ENCODE measurements at regions not wholly inside any gene's neighbourhood (a gene's known extent, or its start where the extent isn't known, plus 50 kb on each side); places are given as distances from the start of the nearest gene placed in this dataset.

DNA sequence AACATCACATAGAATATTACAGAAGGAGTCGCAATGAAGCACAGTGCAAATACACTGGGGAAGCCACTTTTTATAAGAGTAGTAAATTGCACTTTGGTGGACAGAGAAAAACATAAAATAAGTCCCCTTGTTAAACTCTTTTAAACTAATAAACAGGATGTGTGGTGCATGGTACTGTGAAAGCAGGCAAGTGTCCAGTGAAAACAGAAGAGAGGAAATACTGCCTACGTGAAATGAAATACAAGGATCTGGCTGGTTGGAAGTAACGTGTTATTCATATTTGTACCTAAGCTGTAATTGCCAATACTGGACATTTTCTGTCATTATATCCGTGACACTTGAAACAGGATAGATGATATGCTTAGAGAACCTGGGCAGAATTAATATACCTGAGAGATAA, 191.9 kb upstream of the SLC27A6 start:
- DNase-seq (ENCODE audit: insufficient read length) (no peak), FAIRE-seq (no peak)
- TF ChIP-seq POLR2AphosphoS5 (IDR thresholded peaks at IDR 0.05; ENCODE audit: low read depth, low read length): no peak
- no peak for TF ChIP-seq TAF1 (IDR thresholded peaks at IDR 0.05; ENCODE audit: borderline replicate concordance, low read depth, low read length)
- TF ChIP-seq POLR2A (IDR thresholded peaks at IDR 0.05; ENCODE audit: low read depth, low read length): no peak

DNA sequence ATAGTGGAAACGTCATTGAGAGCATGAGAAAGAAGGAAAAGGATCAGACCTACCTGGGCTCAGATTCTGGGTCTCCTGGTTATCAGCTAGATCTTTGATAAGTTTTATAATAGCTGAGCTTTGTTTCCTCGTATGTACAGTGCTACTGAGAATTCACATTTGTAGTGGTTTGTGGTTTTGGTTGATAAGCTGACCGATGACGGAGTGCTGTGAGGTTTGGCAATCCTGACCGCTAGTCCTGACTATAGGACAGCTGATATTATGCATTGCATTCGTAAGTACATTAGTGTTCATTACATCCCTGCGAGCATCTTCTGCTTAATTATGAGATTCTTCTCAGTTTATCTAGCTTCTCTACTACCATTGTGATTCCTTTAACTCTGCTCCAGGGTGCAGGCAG, 190.7 kb upstream of the SLC27A6 start:
- no peak for DNase-seq (ENCODE audit: insufficient read length)
- no peak for TF ChIP-seq POLR2AphosphoS5 (IDR thresholded peaks at IDR 0.05; ENCODE audit: low read depth, low read length)
- no peak for TF ChIP-seq POLR2A (IDR thresholded peaks at IDR 0.05; ENCODE audit: low read depth, low read length)
- no peak for TF ChIP-seq TAF1 (IDR thresholded peaks at IDR 0.05; ENCODE audit: borderline replicate concordance, low read depth, low read length)
- peak; percentile 27 for FAIRE-seq

DNA sequence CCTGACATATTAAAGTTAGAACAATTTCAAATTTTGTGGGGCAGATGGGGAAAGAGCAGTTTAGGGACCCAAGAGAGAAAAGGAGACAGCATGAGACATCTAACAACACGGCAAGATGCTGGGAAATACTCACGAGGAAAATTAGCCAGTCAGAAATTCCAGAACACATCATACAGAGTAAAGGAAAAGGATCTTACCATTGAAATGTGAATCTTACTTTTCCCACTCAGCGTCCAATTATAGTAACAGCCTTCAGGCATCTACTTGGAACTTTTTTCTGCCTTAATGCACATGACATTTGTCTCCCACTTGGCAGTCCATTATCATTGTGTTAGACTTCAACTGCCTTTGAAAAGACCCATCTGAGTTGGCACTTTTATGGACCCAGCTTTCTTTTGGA, 189.7 kb upstream of the SLC27A6 start:
- FAIRE-seq: no peak
- no peak for DNase-seq (ENCODE audit: insufficient read length)
- no peak for TF ChIP-seq POLR2AphosphoS5 (IDR thresholded peaks at IDR 0.05; ENCODE audit: low read depth, low read length)
- no peak for TF ChIP-seq POLR2A (IDR thresholded peaks at IDR 0.05; ENCODE audit: low read depth, low read length)
- no peak for TF ChIP-seq TAF1 (IDR thresholded peaks at IDR 0.05; ENCODE audit: borderline replicate concordance, low read depth, low read length)

DNA sequence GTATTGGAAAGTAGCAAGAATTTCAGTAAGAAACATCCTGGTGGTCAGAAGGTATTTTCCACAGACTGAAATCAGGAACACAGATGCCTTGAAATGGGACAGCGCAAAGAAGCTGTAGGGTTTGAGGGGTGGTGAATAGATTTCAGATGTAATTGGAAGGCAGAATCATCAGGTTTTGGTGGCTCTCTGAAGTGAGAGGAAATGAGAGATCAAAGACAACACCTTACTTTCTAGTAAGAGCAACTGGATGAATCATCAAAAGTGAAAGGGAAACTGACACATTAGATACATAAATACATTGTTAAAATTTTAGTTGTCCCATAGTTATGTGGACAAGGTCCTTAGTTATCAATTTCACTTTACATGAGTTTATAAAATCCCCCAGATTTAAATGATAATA, 188.2 kb upstream of the SLC27A6 start:
- FAIRE-seq (no peak), DNase-seq (ENCODE audit: insufficient read length) (peak; percentile 0)
- TF ChIP-seq POLR2AphosphoS5 (IDR thresholded peaks at IDR 0.05; ENCODE audit: low read depth, low read length) (no peak), TAF1 (IDR thresholded peaks at IDR 0.05; ENCODE audit: borderline replicate concordance, low read depth, low read length) (no peak), POLR2A (IDR thresholded peaks at IDR 0.05; ENCODE audit: low read depth, low read length) (no peak)

DNA sequence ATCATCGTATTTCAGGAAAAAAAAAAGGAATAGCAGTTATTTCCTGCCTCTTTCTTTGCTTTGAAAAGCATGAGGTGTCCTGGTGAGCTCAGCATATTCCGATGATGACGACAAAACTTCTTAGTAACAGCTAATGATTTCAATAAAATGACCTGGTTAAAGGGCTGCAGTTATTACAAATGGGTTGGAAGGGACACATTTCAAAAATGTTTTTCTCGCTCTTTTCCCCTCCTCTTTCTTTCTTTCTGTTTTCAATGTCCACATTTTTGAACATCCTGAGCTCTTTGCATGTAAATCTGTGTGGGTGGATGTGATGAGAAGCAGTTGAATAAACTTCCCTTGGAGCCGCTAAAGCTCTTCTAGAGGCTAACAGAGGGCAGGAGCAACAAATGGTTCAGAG, 186.8 kb upstream of the SLC27A6 start:
- FAIRE-seq: no peak
- no peak for TF ChIP-seq TAF1 (IDR thresholded peaks at IDR 0.05; ENCODE audit: borderline replicate concordance, low read depth, low read length)
- no peak for TF ChIP-seq POLR2A (IDR thresholded peaks at IDR 0.05; ENCODE audit: low read depth, low read length)
- TF ChIP-seq POLR2AphosphoS5 (IDR thresholded peaks at IDR 0.05; ENCODE audit: low read depth, low read length): no peak
- DNase-seq (ENCODE audit: insufficient read length): no peak

DNA sequence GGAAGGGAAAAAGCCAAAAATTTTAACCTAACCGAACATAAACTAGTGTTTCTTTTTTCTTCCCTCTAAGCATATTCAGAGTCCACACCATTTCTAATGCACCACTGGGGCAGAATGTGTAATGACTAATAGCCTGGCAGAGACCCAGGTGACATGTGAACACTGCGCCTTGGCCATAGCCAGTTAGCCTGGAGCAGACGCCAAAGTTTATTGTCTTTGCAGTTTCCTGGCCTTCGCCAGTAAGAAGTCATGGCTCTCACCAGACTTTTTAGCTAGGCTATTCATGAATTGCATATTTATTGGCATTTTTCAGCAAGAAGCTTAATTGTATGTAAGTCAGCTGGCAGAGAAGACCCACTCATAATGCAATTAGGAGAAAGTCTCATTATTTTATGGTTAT, 182.8 kb upstream of the SLC27A6 start:
- TF ChIP-seq TAF1 (IDR thresholded peaks at IDR 0.05; ENCODE audit: borderline replicate concordance, low read depth, low read length) (no peak), POLR2AphosphoS5 (IDR thresholded peaks at IDR 0.05; ENCODE audit: low read depth, low read length) (no peak), POLR2A (IDR thresholded peaks at IDR 0.05; ENCODE audit: low read depth, low read length) (no peak)
- FAIRE-seq (no peak), DNase-seq (ENCODE audit: insufficient read length) (no peak)

DNA sequence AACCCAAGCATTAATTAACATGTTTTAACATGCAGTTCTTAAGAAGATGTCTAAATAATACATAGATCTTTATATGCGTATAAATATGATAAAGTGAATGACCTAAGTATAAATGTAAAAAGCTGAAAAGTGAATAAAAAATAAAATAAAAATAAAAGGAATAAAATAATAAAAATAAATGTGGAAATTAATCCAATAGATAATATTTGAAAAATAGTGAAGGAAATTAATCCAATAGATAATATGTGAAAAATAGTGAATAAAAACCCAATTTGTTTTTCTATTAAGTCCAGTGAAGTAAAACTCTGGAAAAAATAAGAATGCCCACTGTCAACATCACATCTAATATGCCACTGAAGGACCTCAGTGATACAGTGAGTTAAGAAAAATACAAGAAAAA, 180.6 kb upstream of the SLC27A6 start:
- no peak for FAIRE-seq
- no peak for TF ChIP-seq TAF1 (IDR thresholded peaks at IDR 0.05; ENCODE audit: borderline replicate concordance, low read depth, low read length)
- TF ChIP-seq POLR2A (IDR thresholded peaks at IDR 0.05; ENCODE audit: low read depth, low read length): no peak
- no peak for TF ChIP-seq POLR2AphosphoS5 (IDR thresholded peaks at IDR 0.05; ENCODE audit: low read depth, low read length)
- DNase-seq (ENCODE audit: insufficient read length): no peak

DNA sequence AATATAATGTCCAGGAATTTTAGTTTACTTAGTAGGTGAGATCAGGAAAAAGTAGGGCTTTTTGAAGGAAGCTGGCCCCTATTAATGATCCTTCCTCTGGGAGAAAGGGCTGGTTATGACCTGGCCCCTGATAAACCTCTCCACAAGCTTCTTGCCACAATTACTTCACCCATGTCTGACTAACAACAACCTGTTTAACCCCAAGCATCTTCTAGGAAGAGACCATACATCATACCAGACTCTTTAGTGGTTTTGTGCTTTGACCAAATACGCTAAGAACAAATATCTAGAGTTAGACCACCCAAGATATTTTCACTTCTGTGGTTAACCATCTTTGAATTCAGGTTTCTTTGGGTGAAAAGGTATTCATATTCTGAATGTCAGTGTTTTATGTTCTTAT, 174.0 kb upstream of the SLC27A6 start:
- no peak for DNase-seq (ENCODE audit: insufficient read length)

DNA sequence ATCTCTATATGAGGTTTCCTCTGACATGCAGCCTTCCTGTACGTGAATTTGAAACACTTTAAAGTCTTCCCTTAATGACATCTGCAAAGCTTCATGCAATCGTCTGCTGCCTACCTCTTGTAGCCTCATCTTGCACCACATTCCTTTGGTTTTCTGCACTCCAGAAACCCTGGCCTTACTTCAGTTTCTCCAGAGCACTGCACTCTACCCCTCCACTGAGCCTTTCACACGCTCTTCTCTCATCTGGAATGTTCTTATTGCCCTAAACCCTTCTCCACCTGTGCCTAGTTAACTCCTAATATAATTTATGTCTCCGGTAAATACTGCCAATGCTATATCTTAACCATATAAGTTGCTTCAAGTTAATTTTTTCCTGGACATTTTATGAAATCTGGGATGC, 168.8 kb upstream of the SLC27A6 start:
- FAIRE-seq: no peak
- TF ChIP-seq TAF1 (IDR thresholded peaks at IDR 0.05; ENCODE audit: borderline replicate concordance, low read depth, low read length) (no peak), POLR2A (IDR thresholded peaks at IDR 0.05; ENCODE audit: low read depth, low read length) (no peak), POLR2AphosphoS5 (IDR thresholded peaks at IDR 0.05; ENCODE audit: low read depth, low read length) (no peak)
- DNase-seq (ENCODE audit: insufficient read length): no peak

More for the DNA sequence above, 174.0 kb upstream of the SLC27A6 start:
- TF ChIP-seq POLR2A (IDR thresholded peaks at IDR 0.05; ENCODE audit: low read depth, low read length) (no peak), POLR2AphosphoS5 (IDR thresholded peaks at IDR 0.05; ENCODE audit: low read depth, low read length) (no peak), TAF1 (IDR thresholded peaks at IDR 0.05; ENCODE audit: borderline replicate concordance, low read depth, low read length) (no peak)
- no peak for FAIRE-seq

DNA sequence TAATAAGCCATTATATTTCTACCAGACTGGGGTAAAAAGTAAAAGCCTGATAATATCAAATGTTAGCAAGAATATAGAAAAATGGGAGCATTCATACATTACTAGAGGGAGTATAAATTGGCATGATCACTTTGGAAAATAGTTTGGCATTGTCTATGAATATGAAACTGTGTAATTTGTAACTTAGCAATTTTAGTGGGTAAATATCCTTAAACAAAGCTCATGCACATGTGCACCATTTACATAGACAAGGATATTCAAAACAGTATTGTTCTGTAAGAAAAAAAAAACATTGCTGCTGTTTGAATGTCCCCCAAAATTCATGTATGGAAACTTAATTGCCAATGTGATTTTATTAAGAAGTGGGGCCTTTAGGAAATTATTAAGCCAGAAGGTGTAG, 166.4 kb upstream of the SLC27A6 start:
- DNase-seq (ENCODE audit: insufficient read length) (no peak), FAIRE-seq (no peak)
- TF ChIP-seq TAF1 (IDR thresholded peaks at IDR 0.05; ENCODE audit: borderline replicate concordance, low read depth, low read length) (no peak), POLR2AphosphoS5 (IDR thresholded peaks at IDR 0.05; ENCODE audit: low read depth, low read length) (no peak), POLR2A (IDR thresholded peaks at IDR 0.05; ENCODE audit: low read depth, low read length) (no peak)

DNA sequence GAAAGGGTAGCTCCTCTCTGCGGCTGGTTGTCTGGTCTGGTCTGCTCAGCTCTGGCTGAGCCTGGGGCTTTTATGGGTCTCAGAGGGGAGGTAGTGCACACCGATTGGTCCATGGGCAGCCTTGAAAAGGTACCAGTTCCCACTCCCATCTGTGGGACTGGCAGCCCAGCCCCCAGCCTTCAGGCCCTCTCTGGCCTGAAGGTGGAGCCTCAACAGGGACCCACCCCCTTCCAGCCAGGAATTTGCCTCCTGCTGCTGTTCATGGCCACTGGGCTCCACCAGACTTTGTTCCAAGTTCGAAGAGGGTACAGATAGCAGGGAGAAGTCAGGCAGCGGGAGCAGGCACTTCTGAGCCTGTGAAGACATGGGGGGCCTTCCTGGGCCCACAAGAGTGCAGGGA, 165.3 kb upstream of the SLC27A6 start:
- DNase-seq (ENCODE audit: insufficient read length) (no peak), FAIRE-seq (no peak)
- no peak for TF ChIP-seq POLR2AphosphoS5 (IDR thresholded peaks at IDR 0.05; ENCODE audit: low read depth, low read length)
- TF ChIP-seq POLR2A (IDR thresholded peaks at IDR 0.05; ENCODE audit: low read depth, low read length): no peak
- TF ChIP-seq TAF1 (IDR thresholded peaks at IDR 0.05; ENCODE audit: borderline replicate concordance, low read depth, low read length): no peak

DNA sequence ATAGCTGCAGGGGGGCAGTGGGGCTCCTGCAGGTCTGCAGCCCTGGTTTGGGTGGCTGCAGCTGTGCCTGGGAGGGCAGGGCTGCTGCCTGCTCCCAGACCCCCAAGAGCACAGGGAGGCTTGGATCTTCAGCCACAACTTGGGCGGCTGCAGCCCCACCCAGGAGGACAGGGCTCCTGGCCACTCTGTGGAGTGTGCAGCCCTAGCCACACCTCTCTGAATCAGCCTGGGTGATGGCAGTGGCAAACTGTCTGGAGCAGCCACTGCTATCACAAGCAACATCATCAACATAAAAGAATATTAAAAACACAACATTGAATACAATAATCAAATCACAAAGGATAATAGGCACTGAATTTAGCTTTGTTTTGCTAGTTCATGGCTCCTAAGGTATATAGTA, 164.9 kb upstream of the SLC27A6 start:
- FAIRE-seq (no peak), DNase-seq (ENCODE audit: insufficient read length) (no peak)
- TF ChIP-seq POLR2A (IDR thresholded peaks at IDR 0.05; ENCODE audit: low read depth, low read length) (no peak), POLR2AphosphoS5 (IDR thresholded peaks at IDR 0.05; ENCODE audit: low read depth, low read length) (no peak), TAF1 (IDR thresholded peaks at IDR 0.05; ENCODE audit: borderline replicate concordance, low read depth, low read length) (no peak)
